ENCODE measurements at regions not wholly inside any gene's neighbourhood (a gene's known extent, or its start where the extent isn't known, plus 50 kb on each side); places are given as distances from the start of the nearest gene placed in this dataset.

- no peaks in the 10 kb centered on the region for H3K9me3 ChIP-seq (ENCODE audit: control insufficient read depth, low read length)
- no peak overlapping the region for H3K9ac ChIP-seq (ENCODE audit: low read length)
- no peaks in the 10 kb centered on the region for H3K36me3 ChIP-seq (ENCODE audit: control insufficient read depth, insufficient read depth, low read length, severe bottlenecking)
- H3K4me1 ChIP-seq (ENCODE audit: control insufficient read depth, insufficient read depth, low read length) = peaks cover 32% of the 10 kb centered on the region
- peaks cover 3% of the 10 kb centered on the region for H3K27me3 ChIP-seq (replicated peaks; ENCODE audit: control insufficient read depth, insufficient read depth, low read length)
- DNase-seq (ENCODE audit: low read depth) = no peak
- H3K4me3 ChIP-seq (ENCODE audit: low read length) = no peak overlapping the region
Observed at GRCh38 chr15:23850666-23851065, 163.6 kb upstream of the NDN start.

GRCh38 chr15:23851921-23852320 is 164.8 kb upstream of the NDN start:
- Histone ChIP-seq H3K4me1 (ENCODE audit: control insufficient read depth, insufficient read depth, low read length) (peaks cover 42% of the 10 kb centered on the region), H3K4me3 (ENCODE audit: low read length) (no peak overlapping the region), H3K36me3 (ENCODE audit: control insufficient read depth, insufficient read depth, low read length, severe bottlenecking) (no peaks in the 10 kb centered on the region), H3K9ac (ENCODE audit: low read length) (no peak overlapping the region), H3K9me3 (ENCODE audit: control insufficient read depth, low read length) (no peaks in the 10 kb centered on the region), H3K27me3 (replicated peaks; ENCODE audit: control insufficient read depth, insufficient read depth, low read length) (peaks cover 3% of the 10 kb centered on the region)
- no peak for DNase-seq (ENCODE audit: low read depth)

GRCh38 chr15:23853286-23853685 is 166.2 kb upstream of the NDN start:
- DNase-seq (ENCODE audit: low read depth) = no peak
- no peaks in the 10 kb centered on the region for H3K9me3 ChIP-seq (ENCODE audit: control insufficient read depth, low read length)

GRCh38 chr15:23854203-23854911 is 167.3 kb upstream of the NDN start:
- DNase-seq (ENCODE audit: low read depth) = no peak

More at GRCh38 chr15:23853286-23853685, 166.2 kb upstream of the NDN start:
- H3K9ac ChIP-seq (ENCODE audit: low read length) = no peak overlapping the region
- H3K4me3 ChIP-seq (ENCODE audit: low read length) = no peak overlapping the region
- H3K27me3 ChIP-seq (replicated peaks; ENCODE audit: control insufficient read depth, insufficient read depth, low read length) = peaks cover 7% of the 10 kb centered on the region
- peaks cover 40% of the 10 kb centered on the region for H3K4me1 ChIP-seq (ENCODE audit: control insufficient read depth, insufficient read depth, low read length)
- no peaks in the 10 kb centered on the region for H3K36me3 ChIP-seq (ENCODE audit: control insufficient read depth, insufficient read depth, low read length, severe bottlenecking)

GRCh38 chr15:23854912-23855659 is 168.0 kb upstream of the NDN start:
- Histone ChIP-seq H3K4me3 (ENCODE audit: low read length) (peak overlapping the region; percentile 5), H3K9me3 (ENCODE audit: control insufficient read depth, low read length) (no peaks in the 10 kb centered on the region), H3K9ac (ENCODE audit: low read length) (peak overlapping the region; percentile 27), H3K36me3 (ENCODE audit: control insufficient read depth, insufficient read depth, low read length, severe bottlenecking) (no peaks in the 10 kb centered on the region), H3K4me1 (ENCODE audit: control insufficient read depth, insufficient read depth, low read length) (peaks cover 40% of the 10 kb centered on the region), H3K27me3 (replicated peaks; ENCODE audit: control insufficient read depth, insufficient read depth, low read length) (peaks cover 19% of the 10 kb centered on the region)
- DNase-seq (ENCODE audit: low read depth) = no peak

More at GRCh38 chr15:23854203-23854911, 167.3 kb upstream of the NDN start:
- Histone ChIP-seq H3K9me3 (ENCODE audit: control insufficient read depth, low read length) (no peaks in the 10 kb centered on the region), H3K9ac (ENCODE audit: low read length) (no peak overlapping the region), H3K4me3 (ENCODE audit: low read length) (no peak overlapping the region), H3K27me3 (replicated peaks; ENCODE audit: control insufficient read depth, insufficient read depth, low read length) (peaks cover 15% of the 10 kb centered on the region), H3K4me1 (ENCODE audit: control insufficient read depth, insufficient read depth, low read length) (peaks cover 40% of the 10 kb centered on the region), H3K36me3 (ENCODE audit: control insufficient read depth, insufficient read depth, low read length, severe bottlenecking) (no peaks in the 10 kb centered on the region)

GRCh38 chr15:23855947-23856346 is 168.8 kb upstream of the NDN start:
- no peak for DNase-seq (ENCODE audit: low read depth)
- Histone ChIP-seq H3K4me1 (ENCODE audit: control insufficient read depth, insufficient read depth, low read length) (peaks cover 40% of the 10 kb centered on the region), H3K9ac (ENCODE audit: low read length) (peak overlapping the region; percentile 18), H3K36me3 (ENCODE audit: control insufficient read depth, insufficient read depth, low read length, severe bottlenecking) (no peaks in the 10 kb centered on the region), H3K4me3 (ENCODE audit: low read length) (no peak overlapping the region), H3K9me3 (ENCODE audit: control insufficient read depth, low read length) (no peaks in the 10 kb centered on the region), H3K27me3 (replicated peaks; ENCODE audit: control insufficient read depth, insufficient read depth, low read length) (peaks cover 23% of the 10 kb centered on the region)

GRCh38 chr15:23857028-23857641 is 170.0 kb upstream of the NDN start:
- no peak overlapping the region for H3K4me3 ChIP-seq (ENCODE audit: low read length)
- H3K27me3 ChIP-seq (replicated peaks; ENCODE audit: control insufficient read depth, insufficient read depth, low read length) = peaks cover 22% of the 10 kb centered on the region
- no peak overlapping the region for H3K9ac ChIP-seq (ENCODE audit: low read length)
- no peaks in the 10 kb centered on the region for H3K9me3 ChIP-seq (ENCODE audit: control insufficient read depth, low read length)
- no peaks in the 10 kb centered on the region for H3K36me3 ChIP-seq (ENCODE audit: control insufficient read depth, insufficient read depth, low read length, severe bottlenecking)
- H3K4me1 ChIP-seq (ENCODE audit: control insufficient read depth, insufficient read depth, low read length) = peaks cover 40% of the 10 kb centered on the region
- peak; percentile 12 for DNase-seq (ENCODE audit: low read depth)

- no peak for DNase-seq (ENCODE audit: low read depth)
Observed at GRCh38 chr15:23859008-23859407, 171.9 kb upstream of the NDN start.

GRCh38 chr15:23860290-23861245 is 173.5 kb upstream of the NDN start:
- DNase-seq (ENCODE audit: low read depth) = no peak
- peaks cover 12% of the 10 kb centered on the region for H3K4me1 ChIP-seq (ENCODE audit: control insufficient read depth, insufficient read depth, low read length)
- H3K36me3 ChIP-seq (ENCODE audit: control insufficient read depth, insufficient read depth, low read length, severe bottlenecking) = no peaks in the 10 kb centered on the region
- H3K4me3 ChIP-seq (ENCODE audit: low read length) = no peak overlapping the region
- H3K9ac ChIP-seq (ENCODE audit: low read length) = no peak overlapping the region
- peaks cover 22% of the 10 kb centered on the region for H3K27me3 ChIP-seq (replicated peaks; ENCODE audit: control insufficient read depth, insufficient read depth, low read length)
- H3K9me3 ChIP-seq (ENCODE audit: control insufficient read depth, low read length) = no peaks in the 10 kb centered on the region

More at GRCh38 chr15:23859008-23859407, 171.9 kb upstream of the NDN start:
- no peaks in the 10 kb centered on the region for H3K9me3 ChIP-seq (ENCODE audit: control insufficient read depth, low read length)
- H3K36me3 ChIP-seq (ENCODE audit: control insufficient read depth, insufficient read depth, low read length, severe bottlenecking) = no peaks in the 10 kb centered on the region
- no peak overlapping the region for H3K9ac ChIP-seq (ENCODE audit: low read length)
- H3K4me1 ChIP-seq (ENCODE audit: control insufficient read depth, insufficient read depth, low read length) = peaks cover 28% of the 10 kb centered on the region
- peaks cover 22% of the 10 kb centered on the region for H3K27me3 ChIP-seq (replicated peaks; ENCODE audit: control insufficient read depth, insufficient read depth, low read length)
- no peak overlapping the region for H3K4me3 ChIP-seq (ENCODE audit: low read length)

GRCh38 chr15:23866832-23867231 is 179.7 kb upstream of the NDN start:
- DNase-seq (ENCODE audit: low read depth) = peak; percentile 4

More at GRCh38 chr15:23866832-23867231, 179.7 kb upstream of the NDN start:
- H3K9ac ChIP-seq (ENCODE audit: low read length) = no peak overlapping the region
- no peaks in the 10 kb centered on the region for H3K4me1 ChIP-seq (ENCODE audit: control insufficient read depth, insufficient read depth, low read length)
- no peaks in the 10 kb centered on the region for H3K9me3 ChIP-seq (ENCODE audit: control insufficient read depth, low read length)
- H3K4me3 ChIP-seq (ENCODE audit: low read length) = no peak overlapping the region
- peaks cover 4% of the 10 kb centered on the region for H3K27me3 ChIP-seq (replicated peaks; ENCODE audit: control insufficient read depth, insufficient read depth, low read length)
- H3K36me3 ChIP-seq (ENCODE audit: control insufficient read depth, insufficient read depth, low read length, severe bottlenecking) = no peaks in the 10 kb centered on the region

Measured in adipocyte (in vitro differentiated cells).